NCI-H345 treated with DMSO at 0.1 percent for 48 hours (cell line): ENCODE measurements at regions not wholly inside any gene's neighbourhood (a gene's known extent, or its start where the extent isn't known, plus 50 kb on each side); places are given as distances from the start of the nearest gene placed in this dataset.

ENCODE experiments used
- DNase-seq: peaks from one replicate; lab custom pipeline; 2025; ENCODE audit not compliant: unreplicated experiment; lab: John Stamatoyannopoulos, UW

DNA sequence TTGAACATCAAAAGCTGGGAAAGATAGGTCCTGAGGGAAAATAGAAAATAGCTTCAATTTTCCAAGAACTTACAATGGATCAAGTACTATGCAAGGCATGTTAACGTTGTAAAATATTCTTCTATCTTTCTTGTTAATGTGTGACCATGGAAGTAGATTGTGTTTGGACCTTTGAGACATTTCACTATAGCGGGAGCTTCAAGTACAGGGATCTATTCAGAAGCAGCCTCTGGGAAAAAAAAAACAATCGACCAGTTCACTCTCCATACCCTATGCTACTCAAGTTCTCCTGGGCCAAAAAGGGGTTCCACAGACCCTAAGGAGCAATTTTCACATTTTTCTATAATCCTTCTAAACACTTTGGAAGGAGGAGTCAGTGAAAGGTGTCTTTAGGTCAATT is 54.1 kb upstream of the ATP10B start:
- DNase-seq: no peak

DNA sequence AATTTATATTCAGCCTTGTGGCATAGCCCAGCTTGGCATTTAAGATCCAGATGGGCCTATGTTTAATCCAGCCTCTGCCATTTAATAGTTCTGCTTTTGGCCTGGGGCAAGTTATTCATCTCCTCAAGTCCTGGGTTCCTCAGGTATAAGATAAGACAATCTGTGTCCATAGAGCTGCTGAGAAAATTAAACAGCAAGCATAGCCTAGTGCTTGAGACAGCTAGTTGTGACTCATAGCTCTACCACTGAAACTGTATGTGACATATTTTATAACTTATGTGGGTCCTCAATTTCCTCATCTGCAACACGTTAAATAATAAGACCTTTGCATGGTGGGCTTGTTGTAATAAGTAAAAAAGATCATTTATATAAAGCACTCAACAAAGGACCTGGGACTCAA is 53.3 kb upstream of the ATP10B start:
- DNase-seq: no peak

DNA sequence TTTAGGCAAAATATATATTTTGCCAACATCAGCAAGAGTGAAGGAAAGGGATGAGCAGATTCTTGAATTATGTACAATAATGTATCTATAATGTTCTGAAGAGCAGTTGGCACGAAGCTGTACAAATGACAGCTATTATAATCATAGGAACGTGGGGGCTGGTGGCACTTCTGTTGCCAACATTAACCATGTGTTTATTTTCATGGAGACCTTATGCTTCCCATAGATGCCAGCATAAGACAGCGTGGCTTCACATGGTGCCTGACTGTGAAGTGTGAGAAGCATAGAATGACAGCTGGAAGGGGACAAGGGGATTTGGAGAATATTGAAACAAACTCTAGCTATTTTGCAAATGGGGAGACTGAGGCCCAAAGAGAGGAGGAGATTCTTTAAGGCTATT is 52.6 kb upstream of the ATP10B start:
- DNase-seq: no peak

DNA sequence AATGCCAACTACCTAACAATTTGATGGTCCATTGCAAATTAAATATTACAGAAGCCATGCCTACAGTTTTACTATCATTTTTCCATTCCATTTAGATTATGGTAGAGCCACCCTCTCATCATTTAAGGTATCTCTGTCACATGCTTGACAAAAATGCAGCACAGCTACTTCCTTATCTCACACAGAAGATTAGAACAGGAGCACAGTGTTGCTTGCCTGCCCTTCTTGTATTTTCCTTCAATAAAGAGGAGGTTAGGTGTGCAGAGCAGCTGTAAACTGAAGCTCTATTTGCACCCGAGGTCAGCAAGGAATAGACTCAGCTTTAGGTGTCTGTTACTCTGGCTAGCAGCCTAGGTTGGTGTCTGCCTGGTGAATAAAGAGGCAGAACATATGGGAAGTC is 51.5 kb upstream of the ATP10B start:
- no peak for DNase-seq

DNA sequence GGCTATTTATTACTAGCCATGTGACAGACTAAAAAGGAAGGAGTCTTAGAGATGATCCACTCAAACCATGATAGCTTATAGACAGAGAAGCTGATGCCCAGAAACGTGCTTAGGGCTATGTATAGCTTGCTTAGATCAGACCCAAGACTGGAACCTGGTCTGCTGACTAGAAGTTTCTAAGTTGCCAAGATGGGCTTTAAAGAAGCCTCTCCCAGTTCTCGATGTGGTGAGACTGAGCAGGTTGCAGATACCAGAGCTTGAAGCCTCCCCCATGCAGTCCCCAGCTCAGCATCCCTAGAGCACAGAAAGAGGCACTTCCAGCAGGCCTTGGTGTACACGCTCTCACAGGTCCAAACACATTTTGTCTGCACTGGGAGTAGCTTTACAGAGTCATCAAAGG is 51.1 kb upstream of the ATP10B start:
- DNase-seq: no peak
